ENCODE measurements at regions not wholly inside any gene's neighbourhood (a gene's known extent, or its start where the extent isn't known, plus 50 kb on each side); places are given as distances from the start of the nearest gene placed in this dataset.

- no peak for TF ChIP-seq POLR2AphosphoS5 (IDR thresholded peaks at IDR 0.05)
- no peak for TF ChIP-seq CTCF (IDR thresholded peaks at IDR 0.05; ENCODE audit: poor library complexity, severe bottlenecking)
- TF ChIP-seq, protein P1, sequence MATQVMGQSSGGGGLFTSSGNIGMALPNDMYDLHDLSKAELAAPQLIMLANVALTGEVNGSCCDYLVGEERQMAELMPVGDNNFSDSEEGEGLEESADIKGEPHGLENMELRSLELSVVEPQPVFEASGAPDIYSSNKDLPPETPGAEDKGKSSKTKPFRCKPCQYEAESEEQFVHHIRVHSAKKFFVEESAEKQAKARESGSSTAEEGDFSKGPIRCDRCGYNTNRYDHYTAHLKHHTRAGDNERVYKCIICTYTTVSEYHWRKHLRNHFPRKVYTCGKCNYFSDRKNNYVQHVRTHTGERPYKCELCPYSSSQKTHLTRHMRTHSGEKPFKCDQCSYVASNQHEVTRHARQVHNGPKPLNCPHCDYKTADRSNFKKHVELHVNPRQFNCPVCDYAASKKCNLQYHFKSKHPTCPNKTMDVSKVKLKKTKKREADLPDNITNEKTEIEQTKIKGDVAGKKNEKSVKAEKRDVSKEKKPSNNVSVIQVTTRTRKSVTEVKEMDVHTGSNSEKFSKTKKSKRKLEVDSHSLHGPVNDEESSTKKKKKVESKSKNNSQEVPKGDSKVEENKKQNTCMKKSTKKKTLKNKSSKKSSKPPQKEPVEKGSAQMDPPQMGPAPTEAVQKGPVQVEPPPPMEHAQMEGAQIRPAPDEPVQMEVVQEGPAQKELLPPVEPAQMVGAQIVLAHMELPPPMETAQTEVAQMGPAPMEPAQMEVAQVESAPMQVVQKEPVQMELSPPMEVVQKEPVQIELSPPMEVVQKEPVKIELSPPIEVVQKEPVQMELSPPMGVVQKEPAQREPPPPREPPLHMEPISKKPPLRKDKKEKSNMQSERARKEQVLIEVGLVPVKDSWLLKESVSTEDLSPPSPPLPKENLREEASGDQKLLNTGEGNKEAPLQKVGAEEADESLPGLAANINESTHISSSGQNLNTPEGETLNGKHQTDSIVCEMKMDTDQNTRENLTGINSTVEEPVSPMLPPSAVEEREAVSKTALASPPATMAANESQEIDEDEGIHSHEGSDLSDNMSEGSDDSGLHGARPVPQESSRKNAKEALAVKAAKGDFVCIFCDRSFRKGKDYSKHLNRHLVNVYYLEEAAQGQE (IDR thresholded peaks at IDR 0.05; ENCODE audit: borderline replicate concordance): no peak
- TF ChIP-seq EZH2 (IDR thresholded peaks at IDR 0.05; ENCODE audit: borderline replicate concordance, insufficient read depth, low read length, poor library complexity, severe bottlenecking): no peak
- TF ChIP-seq EP300 (conservative IDR thresholded peaks at IDR 0.05; ENCODE audit: poor library complexity, severe bottlenecking): no peak
- no peak for TF ChIP-seq RAD21 (conservative IDR thresholded peaks at IDR 0.05)
- TF ChIP-seq MXI1 (conservative IDR thresholded peaks at IDR 0.05; ENCODE audit: poor library complexity, severe bottlenecking): no peak
These were observed 1144.6 kb upstream of the ADGRL2 start for GRCh38 chr1:80656014-80656636.

Data from neural cell (in vitro differentiated cells).